MCF 10A (cell line): ENCODE measurements at regions not wholly inside any gene's neighbourhood (a gene's known extent, or its start where the extent isn't known, plus 50 kb on each side); places are given as distances from the start of the nearest gene placed in this dataset.
"Not testable (repeated sequence)": the region's sequence is repeated elsewhere in the genome, so short reads cannot be mapped to it uniquely, and the experiment has no call there.

Experiments
- BruUV-seq: library from RNA; stranded (reverse); fragments of 400-500 nt; replicated peaks from 2 replicates; lab custom pipeline; 2021; lab: Mats Ljungman, UMichigan
- CTCF ChIA-PET: fragments of 300-600 bp; sonication (Branson Sonifier 250); formaldehyde crosslinking; extraction: SDS; loops from one replicate; lab custom pipeline; 2021; ENCODE audit warnings: antibody characterized with exemption, inconsistent platforms; lab: Yijun Ruan, JAX
- POLR2A ChIA-PET: fragments of 300-600, 350-650 bp; sonication (Branson Sonifier 250); formaldehyde crosslinking; extraction: SDS; loops from one replicate; lab custom pipeline; 2020; ENCODE audit warnings: antibody characterized with exemption, inconsistent platforms; lab: Yijun Ruan, JAX
- DNase-seq: peaks from one replicate; pipeline ENCODE4 v3.0.0-alpha.2; 2018; ENCODE audit not compliant: unreplicated experiment
- H3K27ac Mint-ChIP-seq: one replicate; pipeline ENCODE4 v1.8.0; 2022; ENCODE audit warnings: mild to moderate bottlenecking, low read depth, mixed read lengths; ENCODE audit not compliant: unreplicated experiment
- H3K27me3 Mint-ChIP-seq: one replicate; pipeline ENCODE4 v1.8.0; 2022; ENCODE audit warnings: mixed read lengths; ENCODE audit not compliant: insufficient read depth, unreplicated experiment
- H3K36me3 Mint-ChIP-seq: one replicate; pipeline ENCODE4 v1.8.0; 2022; ENCODE audit warnings: mild to moderate bottlenecking, moderate library complexity, mixed read lengths; ENCODE audit not compliant: insufficient read depth, unreplicated experiment
- H3K4me1 Mint-ChIP-seq: one replicate; pipeline ENCODE4 v1.8.0; 2022; ENCODE audit warnings: mixed read lengths; ENCODE audit not compliant: insufficient read depth, unreplicated experiment
- H3K4me3 Mint-ChIP-seq: one replicate; pipeline ENCODE4 v1.8.0; 2022; ENCODE audit warnings: mild to moderate bottlenecking, moderate library complexity, mixed read lengths; ENCODE audit not compliant: unreplicated experiment
- H3K9me3 Mint-ChIP-seq: one replicate; pipeline ENCODE4 v1.8.0; 2022; ENCODE audit warnings: mixed read lengths; ENCODE audit not compliant: unreplicated experiment
- intact Hi-C: fragments of 100-400 bp; cut with micrococcal nuclease; formaldehyde crosslinking; loops from 2 replicates; pipeline ENCODE4 v1.14.1; 2022
- TF ChIP-seq, protein P1 (sequence below): fragments of 200-600 bp; IDR thresholded peaks from one replicate; pipeline ENCODE4 v1.8.0; 2022; ENCODE audit warnings: antibody characterized with exemption, mild to moderate bottlenecking; ENCODE audit not compliant: unreplicated experiment

DNA sequence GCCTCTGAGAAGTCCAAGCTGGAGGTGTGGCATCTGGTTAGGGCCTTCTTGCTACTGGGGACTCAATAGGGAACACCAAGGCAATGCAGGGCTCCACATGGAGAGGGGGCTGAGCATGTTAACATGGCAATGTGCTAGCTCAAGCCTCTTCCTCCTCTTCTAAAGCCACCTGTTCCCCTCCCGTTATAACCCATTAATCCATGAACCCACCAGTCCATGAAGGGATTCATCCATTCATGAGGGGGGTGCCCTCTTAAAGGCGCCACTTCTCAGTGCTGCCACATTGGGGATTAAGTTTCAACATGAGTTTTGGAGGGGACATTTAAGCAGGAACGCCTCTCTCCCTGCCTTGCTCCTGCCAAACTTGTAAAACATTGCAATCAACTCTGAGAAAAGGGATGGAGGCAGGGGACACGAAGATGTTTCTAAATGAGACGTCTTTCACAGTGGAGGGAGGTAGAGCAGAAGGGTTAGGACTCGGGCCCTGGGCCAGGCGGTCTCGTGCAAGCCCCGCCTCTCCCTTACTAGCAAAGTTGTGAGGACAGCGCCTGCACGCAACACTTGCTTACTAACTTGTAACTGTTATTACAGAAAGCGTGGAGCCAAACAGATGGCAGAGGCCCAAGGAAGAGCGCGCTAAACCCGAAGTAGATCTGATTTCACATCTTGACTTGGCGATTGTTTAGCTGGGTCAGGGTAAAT is 118.2 kb upstream of the ZNF516 start:
- BruUV-seq, result no TSS peak
- TF ChIP-seq, protein P1, sequence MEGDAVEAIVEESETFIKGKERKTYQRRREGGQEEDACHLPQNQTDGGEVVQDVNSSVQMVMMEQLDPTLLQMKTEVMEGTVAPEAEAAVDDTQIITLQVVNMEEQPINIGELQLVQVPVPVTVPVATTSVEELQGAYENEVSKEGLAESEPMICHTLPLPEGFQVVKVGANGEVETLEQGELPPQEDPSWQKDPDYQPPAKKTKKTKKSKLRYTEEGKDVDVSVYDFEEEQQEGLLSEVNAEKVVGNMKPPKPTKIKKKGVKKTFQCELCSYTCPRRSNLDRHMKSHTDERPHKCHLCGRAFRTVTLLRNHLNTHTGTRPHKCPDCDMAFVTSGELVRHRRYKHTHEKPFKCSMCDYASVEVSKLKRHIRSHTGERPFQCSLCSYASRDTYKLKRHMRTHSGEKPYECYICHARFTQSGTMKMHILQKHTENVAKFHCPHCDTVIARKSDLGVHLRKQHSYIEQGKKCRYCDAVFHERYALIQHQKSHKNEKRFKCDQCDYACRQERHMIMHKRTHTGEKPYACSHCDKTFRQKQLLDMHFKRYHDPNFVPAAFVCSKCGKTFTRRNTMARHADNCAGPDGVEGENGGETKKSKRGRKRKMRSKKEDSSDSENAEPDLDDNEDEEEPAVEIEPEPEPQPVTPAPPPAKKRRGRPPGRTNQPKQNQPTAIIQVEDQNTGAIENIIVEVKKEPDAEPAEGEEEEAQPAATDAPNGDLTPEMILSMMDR, result no peak
- no peaks in the 10 kb centered on the region for H3K27me3 Mint-ChIP-seq
- POLR2A ChIA-PET, result interaction anchor here (0.6 kb wide), 1 partner anchor 489 kb away, joined by 3 read pairs; no protein-coding TSS in a partner anchor
- H3K9me3 Mint-ChIP-seq, result no peaks in the 10 kb centered on the region
- H3K4me1 Mint-ChIP-seq, result peaks cover 19% of the 10 kb centered on the region
- intact Hi-C loops, result no loop called here
- no peaks in the 10 kb centered on the region for H3K36me3 Mint-ChIP-seq
- H3K27ac Mint-ChIP-seq, result no peak overlapping the region
- no peak overlapping the region for H3K4me3 Mint-ChIP-seq
- CTCF ChIA-PET, result no interaction called here
- no peak for DNase-seq

DNA sequence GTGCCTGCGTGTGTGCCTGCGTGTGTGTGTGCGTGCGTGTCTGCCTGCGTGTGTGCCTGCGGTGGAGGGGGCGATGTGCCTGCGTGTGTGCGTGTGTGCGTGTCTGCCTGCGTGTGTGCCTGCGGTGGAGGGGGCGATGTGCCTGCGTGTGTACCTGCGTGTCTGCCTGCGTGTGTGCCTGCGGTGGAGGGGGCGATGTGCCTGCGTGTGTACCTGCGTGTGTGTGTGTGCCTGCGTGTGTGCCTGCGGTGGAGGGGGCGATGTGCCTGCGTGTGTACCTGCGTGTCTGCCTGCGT is 116.7 kb upstream of the ZNF516 start:
- POLR2A ChIA-PET, result interaction anchor here (0.9 to 1.6 kb wide), 3 partner anchors 8 to 118 kb away, joined by 5 to 10 read pairs (median 6); no protein-coding TSS in a partner anchor
- DNase-seq, H3K9me3 Mint-ChIP-seq, H3K27me3 Mint-ChIP-seq, BruUV-seq, H3K4me3 Mint-ChIP-seq, CTCF ChIA-PET, intact Hi-C loops, H3K27ac Mint-ChIP-seq, H3K36me3 Mint-ChIP-seq: not testable (repeated sequence)
- peaks cover 13% of the 10 kb centered on the region for H3K4me1 Mint-ChIP-seq

DNA sequence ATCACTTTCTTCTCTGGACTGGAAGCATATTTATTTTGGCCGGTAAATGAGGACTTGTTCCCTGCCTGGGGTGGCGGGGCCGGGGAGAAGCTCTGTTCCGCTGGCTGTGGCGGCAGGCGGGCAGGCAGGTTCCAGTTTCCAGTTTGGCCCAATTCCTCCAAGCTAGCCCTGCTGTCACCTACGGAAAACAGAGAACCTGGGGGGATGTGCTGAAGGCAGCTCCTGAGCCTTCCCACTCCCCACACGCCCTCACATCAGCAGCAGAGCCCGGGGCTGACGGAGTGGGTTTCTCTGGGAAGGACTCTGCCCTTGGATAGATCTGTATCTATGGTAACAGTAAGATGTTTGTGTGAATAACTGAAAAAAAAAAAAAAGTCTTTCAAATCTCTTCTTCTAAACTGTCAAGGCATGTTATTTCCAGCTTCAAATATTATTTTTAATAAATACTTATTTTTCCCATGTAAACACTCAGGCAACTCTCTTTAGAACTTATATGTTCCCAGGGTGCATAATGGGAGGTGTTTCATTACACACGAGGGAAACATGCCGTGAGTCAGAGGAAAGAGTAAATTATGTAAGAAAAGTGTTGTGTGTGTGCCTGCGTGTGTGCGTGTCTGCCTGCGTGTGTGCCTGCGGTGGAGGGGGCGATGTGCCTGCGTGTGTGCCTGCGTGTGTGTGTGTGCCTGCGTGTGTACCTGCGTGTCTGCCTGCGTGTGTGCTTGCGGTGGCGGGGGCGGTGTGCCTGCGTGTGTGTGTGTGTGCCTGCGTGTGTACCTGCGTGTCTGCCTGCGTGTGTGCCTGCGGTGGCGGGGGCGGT is 116.1 kb upstream of the ZNF516 start:
- DNase-seq, result peak; percentile 50
- Mint-ChIP-seq H3K4me1 (peaks cover 13% of the 10 kb centered on the region), H3K4me3 (peak overlapping the region; percentile 55)

DNA sequence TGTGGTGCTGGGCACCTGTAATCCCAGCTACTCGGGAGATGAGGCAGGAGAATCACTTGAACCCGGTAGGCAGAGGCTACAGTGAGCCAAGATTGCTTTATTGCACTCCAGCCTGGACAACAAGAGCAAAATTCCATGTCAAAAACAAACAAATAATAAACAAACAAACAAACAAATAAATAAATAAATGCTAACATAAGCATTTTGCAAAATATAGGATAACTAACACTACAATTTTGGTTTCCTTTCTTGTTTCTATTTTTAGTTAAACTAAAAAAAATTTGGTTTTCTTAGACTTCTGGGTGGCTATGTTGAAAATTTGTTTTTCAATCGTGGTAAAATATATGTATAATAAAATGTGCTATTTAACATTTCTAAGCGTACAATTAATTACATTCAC is 115.0 kb upstream of the ZNF516 start:
- intact Hi-C loops, result no loop called here
- H3K4me3 Mint-ChIP-seq, result no peak overlapping the region
- TF ChIP-seq, protein P1, result no peak
- no TSS peak for BruUV-seq
- no peak for DNase-seq
- POLR2A ChIA-PET, result interaction anchor here (0.7 to 1.6 kb wide), 4 partner anchors 9 to 122 kb away, joined by 4 to 10 read pairs (median 4); no protein-coding TSS in a partner anchor
- H3K27me3 Mint-ChIP-seq, result no peaks in the 10 kb centered on the region
- H3K27ac Mint-ChIP-seq, result no peak overlapping the region
- H3K9me3 Mint-ChIP-seq, result no peaks in the 10 kb centered on the region
- H3K4me1 Mint-ChIP-seq, result peaks cover 13% of the 10 kb centered on the region
- CTCF ChIA-PET, result interaction anchor here (1.0 kb wide), 1 partner anchor 11 kb away, joined by 3 read pairs; no protein-coding TSS in a partner anchor
- no peaks in the 10 kb centered on the region for H3K36me3 Mint-ChIP-seq

More for the DNA sequence above, 116.1 kb upstream of the ZNF516 start:
- BruUV-seq, result no TSS peak
- H3K36me3 Mint-ChIP-seq, result no peaks in the 10 kb centered on the region
- CTCF ChIA-PET, result interaction anchor here (0.5 kb wide), 1 partner anchor 190 kb away, joined by 3 read pairs; no protein-coding TSS in a partner anchor
- intact Hi-C loops, result no loop called here
- H3K9me3 Mint-ChIP-seq, result no peaks in the 10 kb centered on the region
- H3K27me3 Mint-ChIP-seq, result no peaks in the 10 kb centered on the region
- TF ChIP-seq, protein P1, result no peak
- peak overlapping the region; percentile 73 for H3K27ac Mint-ChIP-seq
- POLR2A ChIA-PET, result interaction anchor here (0.7 to 1.6 kb wide), 8 partner anchors 8 to 123 kb away, joined by 3 to 10 read pairs (median 4); no protein-coding TSS in a partner anchor
